Loucy (cell line): ENCODE measurements at regions not wholly inside any gene's neighbourhood (a gene's known extent, or its start where the extent isn't known, plus 50 kb on each side); places are given as distances from the start of the nearest gene placed in this dataset.

ENCODE experiments used
- CTCF ChIP-seq: fragments of 200-600 bp; sonication (generic); conservative IDR thresholded peaks from 2 replicates; pipeline ENCODE4 v1.5.1; 2014; ENCODE audit warnings: mild to moderate bottlenecking, antibody characterized with exemption, low read length
- EZH2phosphoT487 ChIP-seq: fragments of 200-600 bp; IDR thresholded peaks from 2 replicates; pipeline ENCODE4 v1.6.1; 2018; ENCODE audit warnings: antibody characterized with exemption, mild to moderate bottlenecking, moderate library complexity, borderline replicate concordance

- no peak for TF ChIP-seq CTCF
- no peak for TF ChIP-seq EZH2phosphoT487
Measured at GRCh38 chr2:180601016-180601415, 379.4 kb upstream of the UBE2E3 start.
